Suprapubic skin (tissue), 4 donors: ENCODE measurements at regions not wholly inside any gene's neighbourhood (a gene's known extent, or its start where the extent isn't known, plus 50 kb on each side); places are given as distances from the start of the nearest gene placed in this dataset.

Experiments used
- DNase-seq, 2 donors: peaks; one replicate each; pipeline ENCODE4 v3.0.0-alpha.2; 2019; ENCODE audit warnings: low spot score in 2 of 2
- H3K27ac ChIP-seq: fragments of 200-600 bp; sonication (generic); one replicate; pipeline ENCODE4 v1.5.1; 2019
- H3K27me3 ChIP-seq: fragments of 200-600 bp; sonication (generic); one replicate; pipeline ENCODE4 v1.5.1; 2019
- H3K36me3 ChIP-seq: fragments of 200-600 bp; sonication (generic); one replicate; pipeline ENCODE4 v1.5.1; 2019
- H3K4me1 ChIP-seq: fragments of 200-600 bp; sonication (generic); one replicate; pipeline ENCODE4 v1.5.1; 2019
- H3K4me3 ChIP-seq: fragments of 200-600 bp; sonication (generic); one replicate; pipeline ENCODE4 v1.5.1; 2019; ENCODE audit warnings: mild to moderate bottlenecking
- H3K9me3 ChIP-seq: fragments of 200-600 bp; sonication (generic); one replicate; pipeline ENCODE4 v1.5.1; 2019
- CTCF ChIP-seq, 2 donors: fragments of 200-600 bp in 1 of 2; fragments of 450-650 bp in 1 of 2; sonication (generic) in 1 of 2; IDR thresholded peaks; one replicate each; pipeline ENCODE4 v1.5.1; 2016 to 2019; ENCODE audit warnings: antibody characterized with exemption in 2 of 2, mild to moderate bottlenecking in 1 of 2, moderate library complexity in 1 of 2
- EP300 ChIP-seq: sonication (generic); formaldehyde crosslinking; IDR thresholded peaks from one replicate; pipeline ENCODE4 v1.6.1; 2017; ENCODE audit warnings: antibody characterized with exemption
- POLR2A ChIP-seq, 2 donors: fragments of 450-650 bp; IDR thresholded peaks; one replicate each; pipeline ENCODE4 v1.6.1; 2017; ENCODE audit warnings: antibody characterized with exemption in 2 of 2, mild to moderate bottlenecking in 2 of 2, moderate library complexity in 2 of 2
- POLR2AphosphoS5 ChIP-seq, 3 donors: sonication (generic); formaldehyde crosslinking; IDR thresholded peaks; one replicate each; pipeline ENCODE4 v1.6.1; 2017; ENCODE audit warnings: antibody characterized with exemption in 3 of 3
- WGBS: methylation state at CpG from one replicate; pipeline ENCODE4 v1.1.5; 2018; 5-methylcytosine and 5-hydroxymethylcytosine counted together

- no peak for DNase-seq
- Histone ChIP-seq H3K4me3 (no peak overlapping the region), H3K27ac (no peak overlapping the region), H3K4me1 (no peaks in the 10 kb centered on the region), H3K27me3 (no peaks in the 10 kb centered on the region), H3K36me3 (no peaks in the 10 kb centered on the region), H3K9me3 (no peaks in the 10 kb centered on the region)
- TF ChIP-seq POLR2AphosphoS5 (IDR thresholded peaks at IDR 0.05) (no peak), CTCF (IDR thresholded peaks at IDR 0.05) (no peak), EP300 (no peak), POLR2A (IDR thresholded peaks at IDR 0.05) (no peak)
Measured at GRCh38 chr13:79112016-79112415, 294.0 kb downstream of the RBM26 start.

GRCh38 chr13:79108914-79109643, 297.0 kb downstream of the RBM26 start:
- H3K9me3 ChIP-seq, result no peaks in the 10 kb centered on the region
- TF ChIP-seq EP300, result no peak
- no peak for TF ChIP-seq POLR2AphosphoS5 (IDR thresholded peaks at IDR 0.05)
- no peak for TF ChIP-seq CTCF (IDR thresholded peaks at IDR 0.05)
- TF ChIP-seq POLR2A (IDR thresholded peaks at IDR 0.05), result no peak
- no peaks in the 10 kb centered on the region for H3K27me3 ChIP-seq
- H3K4me1 ChIP-seq, result no peaks in the 10 kb centered on the region
- WGBS, result 85% methylated on average over 1 of the region's 1 CpG
- H3K4me3 ChIP-seq, result no peak overlapping the region
- H3K36me3 ChIP-seq, result no peaks in the 10 kb centered on the region
- H3K27ac ChIP-seq, result no peak overlapping the region
- DNase-seq, result no peak

DNA sequence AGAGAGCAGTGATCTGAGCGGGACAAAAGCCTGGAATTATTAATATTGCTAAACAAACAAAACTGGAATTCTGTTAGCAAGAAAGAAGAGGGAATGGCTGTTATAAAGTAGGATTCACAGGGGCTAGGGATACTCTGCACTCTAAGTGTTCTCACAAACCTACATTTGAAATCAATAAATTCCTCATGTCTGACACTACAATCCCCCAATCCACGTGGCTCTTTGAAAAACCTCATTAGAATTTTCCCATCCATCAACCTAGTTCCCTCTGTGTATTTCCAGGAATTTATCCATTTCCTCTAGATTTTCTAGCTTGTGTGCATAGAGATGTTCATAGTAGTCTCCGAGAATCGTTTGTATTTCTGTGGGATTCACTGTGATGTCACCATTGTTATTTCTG, 307.5 kb downstream of the RBM26 start:
- Histone ChIP-seq H3K4me3 (no peak overlapping the region), H3K36me3 (no peaks in the 10 kb centered on the region), H3K4me1 (no peaks in the 10 kb centered on the region), H3K27me3 (no peaks in the 10 kb centered on the region), H3K27ac (no peak overlapping the region), H3K9me3 (no peaks in the 10 kb centered on the region)
- no peak for DNase-seq
- 58% methylated on average over 4 of the region's 4 CpGs for WGBS
- no peak for TF ChIP-seq POLR2AphosphoS5 (IDR thresholded peaks at IDR 0.05)
- TF ChIP-seq POLR2A (IDR thresholded peaks at IDR 0.05), result no peak
- no peak for TF ChIP-seq EP300

- 56% methylated on average over 1 of the region's 1 CpG for WGBS
- Histone ChIP-seq H3K27me3 (no peaks in the 10 kb centered on the region), H3K4me3 (no peak overlapping the region), H3K36me3 (no peaks in the 10 kb centered on the region), H3K27ac (no peak overlapping the region), H3K9me3 (no peaks in the 10 kb centered on the region), H3K4me1 (no peaks in the 10 kb centered on the region)
- no peak for DNase-seq
- no peak for TF ChIP-seq EP300
- TF ChIP-seq POLR2A (IDR thresholded peaks at IDR 0.05), result no peak
- TF ChIP-seq POLR2AphosphoS5 (IDR thresholded peaks at IDR 0.05), result no peak
- no peak for TF ChIP-seq CTCF (IDR thresholded peaks at IDR 0.05)
Measured at GRCh38 chr13:79097201-79097600, 308.9 kb downstream of the RBM26 start.

DNA sequence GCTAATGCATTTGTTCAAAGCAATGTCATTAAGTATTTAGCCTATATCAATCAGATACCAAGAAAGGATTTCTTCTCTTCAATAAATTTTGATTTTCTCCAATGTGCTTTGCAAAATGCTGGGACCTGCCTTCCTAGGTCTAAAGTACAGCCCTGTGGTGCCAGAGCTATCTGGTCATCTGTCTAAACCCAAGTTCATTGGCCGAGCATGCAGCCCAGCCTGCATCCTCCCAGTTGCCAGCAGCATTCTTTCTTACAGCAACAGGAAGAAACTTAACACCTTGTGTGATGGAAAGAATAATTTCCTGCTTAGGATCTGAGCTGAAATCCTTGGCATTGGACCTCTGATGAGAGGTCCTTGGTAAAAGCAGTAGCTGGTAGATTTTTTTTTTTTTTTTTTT, 310.0 kb downstream of the RBM26 start:
- H3K36me3 ChIP-seq, result no peaks in the 10 kb centered on the region
- no peaks in the 10 kb centered on the region for H3K4me1 ChIP-seq
- H3K27me3 ChIP-seq, result no peaks in the 10 kb centered on the region
- H3K4me3 ChIP-seq, result no peak overlapping the region
- no peaks in the 10 kb centered on the region for H3K9me3 ChIP-seq
- no peak overlapping the region for H3K27ac ChIP-seq
- 47% methylated on average over 1 of the region's 1 CpG for WGBS
- no peak for TF ChIP-seq POLR2AphosphoS5 (IDR thresholded peaks at IDR 0.05)
- TF ChIP-seq POLR2A (IDR thresholded peaks at IDR 0.05), result no peak
- no peak for TF ChIP-seq EP300
- TF ChIP-seq CTCF (IDR thresholded peaks at IDR 0.05), result no peak
- DNase-seq, result no peak
